ENCODE measurements at regions not wholly inside any gene's neighbourhood (a gene's known extent, or its start where the extent isn't known, plus 50 kb on each side); places are given as distances from the start of the nearest gene placed in this dataset.
A peak's percentile ranks its signal among the peaks of the same experiment; 100 is the strongest.
"Not testable (repeated sequence)": the region's sequence is repeated elsewhere in the genome, so short reads cannot be mapped to it uniquely, and the experiment has no call there.

DNA sequence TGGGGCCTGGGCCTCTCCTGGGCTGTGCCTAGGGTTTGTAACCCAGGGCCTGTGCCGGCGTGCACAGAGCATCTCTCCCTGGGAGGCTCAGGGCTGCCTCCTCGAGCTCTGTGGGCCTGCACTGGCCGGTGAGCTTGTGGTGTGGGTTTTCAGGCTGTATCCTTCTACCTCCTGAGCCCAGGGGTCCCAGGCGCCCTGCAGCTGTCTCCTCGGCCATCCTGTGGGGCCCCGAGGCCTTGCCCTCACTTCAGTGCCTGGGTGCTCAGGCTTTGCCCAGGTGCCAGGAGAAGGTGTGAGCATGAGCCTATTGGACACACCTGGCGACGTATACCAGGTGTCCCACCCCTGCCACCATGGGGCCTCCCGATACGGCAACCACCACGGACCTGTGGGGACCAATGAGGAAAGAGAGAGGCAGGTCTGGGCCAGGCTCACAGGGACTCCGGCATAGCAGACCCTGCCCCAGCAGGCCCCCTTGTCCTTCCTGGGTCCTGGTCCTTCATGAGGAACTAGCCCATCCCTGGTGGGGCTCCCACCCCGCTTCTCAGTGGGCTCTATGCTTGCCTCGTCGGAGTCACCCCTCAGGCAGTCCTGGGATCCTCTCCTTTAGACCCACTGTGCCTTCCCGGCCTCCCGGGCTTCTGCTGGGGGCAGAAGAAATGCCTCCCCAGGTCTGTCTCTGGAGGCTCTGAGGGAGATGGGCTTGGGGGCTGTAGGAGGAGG is 400.2 kb downstream of the TMEM121 start:
- no peak for DNase-seq

DNA sequence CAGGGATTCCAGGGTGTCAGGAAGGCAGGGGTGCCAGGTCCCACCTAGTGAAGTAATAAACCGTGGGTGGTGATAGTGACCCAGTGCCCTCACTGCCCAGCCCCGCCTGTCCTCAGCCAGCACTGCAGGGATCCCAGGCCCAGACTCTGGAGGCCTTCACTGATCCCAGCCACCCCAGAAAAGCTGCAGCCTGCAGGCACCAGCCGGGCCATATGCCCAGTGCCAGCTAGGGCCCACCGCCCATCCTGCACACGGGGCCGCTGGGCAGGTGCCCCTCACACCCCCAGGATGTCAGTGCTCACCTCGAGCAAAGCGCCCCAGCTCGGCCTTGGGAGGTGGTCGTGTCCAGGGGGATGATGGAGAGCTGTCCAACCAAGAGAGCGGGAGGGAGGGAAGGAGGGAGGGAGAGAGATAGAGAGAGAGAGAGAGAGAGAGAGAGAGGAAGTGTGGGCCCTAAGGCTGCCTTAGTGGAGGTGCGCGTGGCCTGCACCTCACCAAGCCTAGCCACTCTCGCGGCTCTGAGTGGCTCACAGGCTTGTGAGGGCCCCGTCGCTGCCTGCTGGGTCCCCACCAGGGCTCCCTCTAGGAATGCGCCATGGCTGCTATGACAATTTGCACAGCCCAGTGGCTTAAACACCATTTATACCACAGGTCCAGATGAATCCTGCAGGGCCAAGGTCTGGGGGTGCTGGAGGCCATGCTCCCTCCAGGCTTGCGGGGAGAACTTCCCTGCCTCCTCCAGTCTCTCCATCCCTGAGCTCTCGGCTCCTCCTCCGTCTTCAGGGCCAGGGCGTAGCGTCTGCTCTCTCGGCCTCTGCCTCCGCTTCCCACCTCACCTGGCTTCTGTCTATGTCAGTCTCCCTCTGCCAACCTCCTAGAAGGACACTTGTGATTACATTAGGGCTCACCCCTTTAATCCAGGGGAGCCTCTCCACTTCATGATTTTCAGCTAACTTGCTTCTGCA is 401.0 kb downstream of the TMEM121 start:
- DNase-seq = no peak

DNA sequence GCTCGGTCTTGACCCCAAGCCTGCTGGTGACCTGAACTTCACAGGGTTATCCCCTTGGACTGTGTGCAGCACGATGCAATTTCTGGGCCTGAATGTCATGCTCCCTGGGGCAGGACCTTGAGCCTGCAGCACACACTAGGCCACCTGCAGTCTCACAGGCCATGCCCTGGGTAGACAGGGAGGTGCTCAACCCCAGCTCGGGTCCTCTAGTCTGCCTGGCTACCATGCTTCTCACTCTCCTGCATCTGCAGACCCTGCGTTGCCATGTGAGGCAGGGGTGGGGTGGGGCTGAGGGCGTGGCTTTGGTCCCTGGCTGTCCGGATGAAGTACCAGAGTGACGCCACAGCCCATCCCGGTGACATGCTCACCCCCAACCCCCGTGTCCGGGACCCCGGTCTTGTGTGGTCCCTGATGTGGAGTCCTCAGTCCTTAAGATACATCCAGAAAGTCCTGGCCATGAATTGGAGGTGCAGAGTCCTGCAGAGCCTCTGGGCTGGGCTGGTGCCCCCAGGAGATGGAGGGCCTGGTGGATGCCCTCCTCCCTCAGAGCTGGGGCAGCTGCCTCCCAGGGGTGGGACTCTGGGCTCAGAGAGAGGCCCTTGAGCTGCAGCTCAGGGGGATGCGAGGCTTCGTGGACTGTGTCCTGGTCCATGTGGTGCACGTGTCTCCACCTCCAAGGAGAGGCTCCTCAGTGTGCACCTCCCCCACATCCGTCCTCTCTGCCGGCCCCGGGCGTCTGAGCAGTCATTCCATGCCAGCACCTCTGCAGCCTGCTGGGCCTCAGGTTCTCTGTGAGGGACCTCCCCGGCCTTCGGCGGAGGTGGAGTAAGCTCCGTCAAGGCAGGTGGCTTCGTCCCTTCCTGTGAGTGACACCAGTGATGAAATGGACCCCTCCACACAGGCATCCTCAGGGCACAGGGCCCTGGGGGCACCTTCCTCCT is 402.1 kb downstream of the TMEM121 start:
- DNase-seq = not testable (repeated sequence)

DNA sequence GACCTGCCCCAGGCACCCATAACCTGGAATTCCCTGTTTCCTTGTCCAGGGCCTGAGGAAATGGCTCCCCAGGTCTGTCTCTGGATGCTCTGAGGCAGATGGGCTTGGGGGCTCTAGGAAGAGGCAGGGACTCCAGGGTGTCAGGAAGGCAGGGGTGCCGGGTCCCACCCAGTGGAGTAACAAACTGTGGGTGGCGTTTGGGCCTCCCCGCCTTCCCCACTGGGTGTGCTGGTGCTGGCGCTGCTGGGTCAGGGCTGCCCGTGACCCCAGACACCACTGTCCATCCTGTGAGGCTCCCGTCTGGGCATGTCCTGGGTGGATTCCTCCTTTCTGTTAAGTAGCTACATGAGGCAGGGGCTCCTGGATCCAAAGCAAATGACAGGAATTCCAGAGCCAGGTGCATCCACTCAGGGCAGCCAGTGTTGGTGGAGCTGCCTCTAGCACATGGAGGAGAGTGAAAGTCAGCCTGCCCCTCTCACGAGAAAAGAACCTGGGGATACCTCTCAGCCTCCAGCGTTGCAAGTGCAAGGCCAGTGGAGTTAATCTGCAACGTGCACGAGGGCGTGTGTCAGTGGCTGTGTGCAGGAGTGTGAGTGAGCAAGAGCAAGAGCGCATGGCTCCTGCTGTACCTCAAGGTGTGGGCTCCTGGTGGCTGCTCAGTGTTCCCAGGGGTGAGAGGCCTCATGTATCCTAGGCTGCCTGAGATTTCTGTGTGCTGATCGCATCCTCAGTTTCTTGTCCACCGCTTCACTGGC is 403.1 kb downstream of the TMEM121 start:
- no peak for DNase-seq

DNA sequence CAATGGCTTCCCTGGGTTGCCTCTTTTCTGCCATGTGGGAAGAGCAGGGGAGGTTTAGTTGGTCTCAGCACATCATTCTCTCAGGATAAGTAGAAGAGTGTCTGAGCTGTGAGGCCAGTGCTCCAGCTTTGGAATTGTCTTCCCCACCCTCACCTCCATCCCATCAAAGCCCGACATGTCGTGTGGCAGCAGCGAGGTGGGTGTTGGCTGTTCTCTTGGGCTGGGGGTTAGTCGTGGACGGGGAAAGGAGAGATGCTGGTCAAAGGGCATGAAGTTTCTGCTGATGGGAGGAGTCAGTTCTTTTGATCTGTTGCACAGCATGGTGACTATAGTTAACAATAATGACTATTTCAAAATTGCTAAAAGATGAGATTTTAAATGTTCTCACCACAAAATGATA is 404.2 kb downstream of the TMEM121 start:
- DNase-seq = no peak

DNA sequence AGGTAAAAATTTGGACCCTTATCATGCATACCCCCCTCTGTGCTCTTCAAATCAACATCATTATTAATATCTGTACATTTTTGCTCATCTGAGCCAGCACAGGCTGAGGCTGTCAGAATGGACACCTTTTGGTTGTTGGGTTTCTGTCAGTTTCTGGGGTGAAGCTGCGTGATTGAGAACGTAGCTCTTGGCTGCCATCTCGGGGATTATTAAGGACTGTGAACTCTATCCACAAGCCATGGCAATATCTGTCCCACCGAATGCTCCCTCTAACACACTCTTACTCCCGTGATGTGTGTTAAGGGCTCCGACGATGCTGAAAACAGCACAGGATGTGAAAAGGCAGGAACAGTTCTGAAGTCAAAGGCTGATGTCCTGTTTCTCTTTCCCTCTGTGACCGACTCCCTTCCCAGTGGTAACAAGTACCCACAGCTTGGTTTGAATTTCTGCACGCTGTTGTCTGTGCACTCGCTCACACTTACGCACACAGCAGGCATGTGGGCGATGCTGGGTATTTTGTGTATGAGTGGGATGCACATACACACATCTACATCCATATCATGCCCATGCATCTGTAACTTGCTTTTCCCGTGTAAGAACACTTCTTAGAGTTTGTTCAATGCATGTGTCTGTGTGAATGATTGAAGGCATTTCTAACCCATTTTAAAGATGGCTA is 405.6 kb downstream of the TMEM121 start:
- DNase-seq = no peak

DNA sequence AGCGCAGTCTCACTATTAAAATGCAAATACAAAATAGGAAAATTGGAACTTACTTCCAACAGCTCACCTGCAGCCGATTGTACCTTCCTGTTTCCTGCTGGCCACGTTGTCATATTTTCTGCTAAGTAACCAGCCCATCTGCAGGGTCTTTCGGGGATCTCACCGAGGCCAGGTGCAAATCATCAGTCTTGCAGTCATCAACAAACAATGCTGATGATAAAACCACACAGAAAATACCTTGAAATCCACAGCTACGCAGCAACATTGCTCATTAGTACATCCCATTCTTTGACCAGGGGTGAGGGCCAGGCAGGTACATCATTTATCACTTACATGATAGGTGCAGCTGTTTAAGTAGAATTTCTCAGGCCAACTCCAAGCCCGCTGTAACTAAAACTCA is 406.9 kb downstream of the TMEM121 start:
- peak; percentile 1 for DNase-seq

DNA sequence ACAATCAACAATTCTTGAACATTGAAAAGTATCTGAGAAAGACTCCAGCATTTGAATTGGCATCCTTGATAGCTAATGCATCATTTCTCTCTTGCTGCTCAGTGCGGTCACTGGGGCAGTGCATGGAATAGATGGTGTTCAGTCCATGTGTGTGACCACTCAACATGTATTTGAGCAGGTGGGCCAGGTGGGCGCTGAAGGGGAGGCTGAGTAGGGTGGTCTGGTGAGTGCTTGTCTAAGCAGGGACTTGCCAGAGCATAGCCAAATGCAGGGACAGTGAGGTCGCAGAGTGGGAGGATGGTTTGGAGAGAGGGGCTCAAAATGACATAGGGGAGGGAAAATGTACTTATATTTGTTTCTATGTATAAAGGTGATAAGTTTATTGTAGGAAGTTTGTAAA is 409.0 kb downstream of the TMEM121 start:
- no peak for DNase-seq

DNA sequence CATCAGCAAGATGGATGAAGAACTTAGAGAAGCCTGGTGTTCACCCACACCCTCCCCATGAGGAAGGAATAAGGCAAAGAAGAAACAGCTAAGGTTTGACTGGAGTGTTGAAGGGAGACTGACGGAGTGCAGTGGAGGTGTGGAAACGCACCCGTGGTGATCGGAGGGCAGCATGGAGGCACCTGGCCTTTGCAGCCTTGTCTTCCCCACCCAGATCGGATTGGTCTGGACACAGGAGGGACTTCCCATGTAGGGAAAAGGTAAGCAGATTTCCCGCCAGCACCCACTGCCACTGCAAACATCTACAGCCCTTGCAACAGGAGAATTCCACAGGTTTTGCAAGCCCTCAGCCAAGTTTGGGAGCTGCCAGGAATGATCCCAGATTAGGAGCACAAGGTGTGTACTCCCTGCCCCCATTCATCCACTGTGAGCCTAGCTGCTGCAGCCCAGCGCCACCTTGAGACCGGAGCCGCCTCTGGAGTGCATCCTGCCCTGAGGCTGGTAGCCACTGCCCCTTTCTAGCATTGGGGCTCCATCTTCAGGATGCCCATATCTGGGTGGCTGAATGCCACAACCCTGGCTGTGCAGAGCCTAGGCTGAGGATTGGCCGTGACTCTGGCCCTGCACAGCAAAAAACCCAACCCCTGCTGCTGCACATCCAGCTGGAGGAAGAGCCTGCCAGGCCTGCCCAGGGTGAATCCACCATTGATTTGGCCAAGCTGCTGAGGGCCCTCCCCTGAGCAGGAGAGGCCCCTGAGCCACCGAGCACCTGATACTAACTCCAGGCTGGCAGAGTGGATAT is 411.1 kb downstream of the TMEM121 start:
- DNase-seq = peak; percentile 20

DNA sequence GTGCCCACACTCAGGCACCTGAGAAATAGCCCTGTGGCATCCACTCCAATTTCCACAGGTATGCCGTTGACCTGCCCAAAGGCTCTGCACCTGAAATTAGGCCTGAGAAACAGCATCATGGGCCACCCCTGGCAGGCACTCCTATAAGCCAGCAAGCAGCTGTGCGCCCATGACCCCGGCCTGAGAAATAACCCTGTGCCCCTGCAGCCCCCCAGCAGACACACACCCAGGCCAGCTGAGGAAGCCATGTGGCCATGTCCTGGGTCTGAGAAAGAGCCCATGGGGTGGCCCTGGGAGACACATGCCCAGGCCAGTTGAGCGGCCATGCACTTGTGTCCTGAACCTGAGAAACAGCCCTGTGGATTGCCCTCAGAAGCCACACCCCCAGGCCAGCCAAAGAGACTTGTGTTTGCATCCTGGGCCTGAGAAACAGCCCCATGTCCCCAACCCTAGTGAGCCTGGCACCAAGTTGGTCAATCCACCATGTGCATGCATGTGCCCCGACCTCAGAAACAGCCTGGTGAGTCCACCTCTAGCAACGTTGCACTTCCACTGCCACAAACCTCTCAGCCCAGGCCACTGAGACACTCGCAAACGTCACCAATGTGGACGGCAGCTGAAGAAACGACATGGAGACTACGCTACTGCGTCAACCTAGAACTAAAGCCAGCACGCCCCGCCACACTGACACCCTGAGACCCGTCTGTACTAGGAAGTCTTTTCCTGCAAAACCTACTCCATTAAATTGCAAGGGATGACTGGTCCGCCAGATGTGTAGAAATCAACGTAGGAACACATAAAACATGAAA is 411.9 kb downstream of the TMEM121 start:
- DNase-seq = peak; percentile 10

DNA sequence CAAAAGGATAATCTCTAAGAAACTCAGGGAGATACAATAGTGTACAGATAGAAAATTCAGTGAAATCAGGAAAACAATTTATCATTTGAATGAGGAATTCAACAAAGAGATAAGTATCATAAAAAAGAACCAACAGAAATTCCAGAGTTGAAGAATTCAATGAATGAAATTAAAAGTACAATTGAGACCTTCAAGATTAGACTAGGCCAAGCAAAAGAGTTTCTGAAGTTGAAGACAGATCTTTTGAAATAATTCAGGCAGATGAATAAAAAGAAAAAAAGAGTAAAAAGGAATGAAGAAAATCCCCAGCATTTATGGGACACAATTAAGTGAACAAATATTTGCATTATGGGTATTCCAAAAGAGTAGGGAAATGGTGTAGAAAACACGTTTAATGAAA is 412.6 kb downstream of the TMEM121 start:
- DNase-seq = no peak

DNA sequence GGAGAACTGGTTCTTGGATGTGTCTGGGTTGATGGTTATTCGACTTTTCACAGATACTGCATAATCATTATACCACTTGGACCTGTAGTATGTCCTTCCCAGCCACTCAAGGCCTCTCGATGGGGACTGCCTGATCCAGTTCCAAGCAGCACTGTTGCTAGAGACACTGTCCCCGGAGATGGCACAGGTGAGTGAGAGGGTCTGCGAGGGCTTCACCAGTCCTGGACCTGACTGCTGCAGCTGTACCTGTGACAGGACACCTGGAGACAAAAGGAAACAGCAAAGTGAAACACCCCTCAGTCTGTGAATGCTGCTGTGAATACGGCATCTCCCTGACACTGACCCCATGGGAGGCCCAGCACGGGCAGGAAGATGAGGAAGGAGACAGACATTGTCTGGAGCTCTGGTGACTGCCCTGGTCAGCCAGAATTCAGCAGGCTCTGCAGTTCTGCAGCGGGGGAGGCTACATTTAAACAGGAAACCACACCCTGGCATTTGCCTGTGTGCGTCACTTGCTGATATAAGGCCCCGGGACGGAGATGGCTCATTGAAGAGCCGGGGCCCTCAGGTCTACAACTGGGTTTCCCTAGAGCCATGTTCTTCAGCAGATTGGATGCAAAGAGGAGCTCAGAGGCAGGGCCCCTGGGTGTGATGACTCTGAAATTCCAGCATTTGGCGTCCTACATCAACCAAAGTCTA is 413.6 kb downstream of the TMEM121 start:
- DNase-seq = peak; percentile 18

DNA sequence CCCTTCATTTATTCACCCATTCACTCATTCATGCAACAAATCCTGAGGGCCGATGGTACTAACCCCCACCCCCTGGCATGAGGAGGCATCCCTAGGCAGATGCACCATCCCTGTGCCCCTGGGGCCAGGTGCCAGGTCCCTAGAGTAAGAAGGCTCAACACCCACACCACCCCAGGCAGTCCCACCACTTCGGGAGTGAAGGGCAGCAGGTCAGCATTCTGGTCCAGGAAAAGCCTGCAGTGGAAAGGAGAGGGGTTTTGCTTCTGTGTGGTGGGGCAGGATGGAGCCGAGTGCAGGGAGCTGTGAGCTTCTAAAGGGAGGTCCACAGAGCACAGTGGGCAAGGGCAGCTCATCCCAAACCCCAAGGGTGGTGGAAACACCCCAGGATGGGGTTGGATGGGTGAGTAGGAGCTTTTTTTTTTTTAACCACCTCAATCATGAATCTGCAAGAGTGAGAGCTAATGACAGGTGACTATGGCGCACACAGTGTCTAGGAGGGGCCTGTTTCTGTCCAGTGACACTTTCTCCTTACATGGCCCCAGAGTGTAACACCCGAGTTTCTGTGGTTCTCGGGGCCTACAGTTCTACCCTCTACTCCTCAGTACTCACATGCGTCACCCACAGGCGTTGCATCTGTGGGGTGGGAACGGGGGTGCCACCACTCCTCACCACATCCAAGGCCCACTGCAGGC is 414.3 kb downstream of the TMEM121 start:
- DNase-seq = peak; percentile 15

DNA sequence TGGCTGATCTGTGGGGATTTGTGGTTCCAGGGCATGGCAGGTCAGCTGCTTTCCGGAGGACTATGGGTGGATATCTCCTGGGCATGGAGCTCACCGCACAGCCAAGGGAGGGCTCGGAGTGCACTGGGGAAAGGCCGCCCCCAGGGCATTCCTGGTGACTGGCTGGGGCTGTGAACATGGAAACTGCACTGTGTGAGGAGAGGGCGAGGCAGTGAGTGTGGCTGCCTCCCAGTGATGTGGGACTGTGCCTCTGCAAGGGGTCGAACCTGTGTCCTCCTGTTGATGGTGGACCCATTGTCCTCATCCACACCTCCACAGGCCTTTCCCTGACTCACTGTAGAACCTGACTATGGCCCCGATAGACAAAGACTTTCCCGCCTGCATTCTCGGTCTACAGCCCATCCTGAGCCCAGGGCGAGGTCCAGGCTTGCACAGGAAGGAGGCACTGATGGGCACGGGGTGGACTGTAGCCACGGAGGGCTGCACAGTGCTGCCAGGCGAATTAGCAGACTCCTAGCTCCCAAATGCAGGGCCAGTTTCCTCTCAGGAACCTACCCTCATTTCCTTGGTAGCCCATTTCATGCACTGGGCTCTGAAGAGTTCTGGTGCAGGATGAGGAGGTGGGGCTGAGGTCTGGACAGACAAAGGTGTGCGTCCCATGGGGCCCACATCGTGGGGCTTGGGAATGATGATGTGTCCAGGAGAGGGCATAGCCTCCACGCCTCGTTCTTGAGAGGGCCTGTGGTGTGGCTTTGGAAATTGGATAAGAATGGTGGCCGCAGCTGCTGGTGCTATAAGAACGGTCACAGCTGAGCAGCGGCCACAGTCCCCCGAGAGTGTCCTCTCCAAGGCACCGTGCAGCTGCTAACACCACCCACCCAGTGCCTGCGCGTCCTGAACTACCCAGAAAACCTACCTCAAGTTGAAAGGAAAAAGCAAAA is 415.1 kb downstream of the TMEM121 start:
- DNase-seq = peak; percentile 13

DNA sequence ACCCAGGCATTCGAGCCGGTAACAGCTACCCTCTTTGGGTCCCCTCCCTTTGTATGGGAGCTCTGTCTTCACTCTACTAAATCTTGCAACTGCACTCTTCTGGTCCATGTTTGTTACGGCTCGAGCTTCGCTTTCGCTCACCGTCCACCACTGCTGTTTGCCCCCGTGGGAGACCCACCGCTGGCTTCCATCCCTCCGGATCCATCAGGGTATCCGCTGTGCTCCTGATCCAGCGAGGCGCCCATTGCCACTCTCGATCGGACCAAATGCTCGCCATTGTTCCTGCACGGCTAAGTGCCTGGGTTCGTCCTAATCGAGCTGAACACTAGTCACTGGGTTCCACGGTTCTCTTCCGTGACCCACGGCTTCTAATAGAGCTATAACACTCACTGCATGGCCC is 416.3 kb downstream of the TMEM121 start:
- DNase-seq = not testable (repeated sequence)

DNA sequence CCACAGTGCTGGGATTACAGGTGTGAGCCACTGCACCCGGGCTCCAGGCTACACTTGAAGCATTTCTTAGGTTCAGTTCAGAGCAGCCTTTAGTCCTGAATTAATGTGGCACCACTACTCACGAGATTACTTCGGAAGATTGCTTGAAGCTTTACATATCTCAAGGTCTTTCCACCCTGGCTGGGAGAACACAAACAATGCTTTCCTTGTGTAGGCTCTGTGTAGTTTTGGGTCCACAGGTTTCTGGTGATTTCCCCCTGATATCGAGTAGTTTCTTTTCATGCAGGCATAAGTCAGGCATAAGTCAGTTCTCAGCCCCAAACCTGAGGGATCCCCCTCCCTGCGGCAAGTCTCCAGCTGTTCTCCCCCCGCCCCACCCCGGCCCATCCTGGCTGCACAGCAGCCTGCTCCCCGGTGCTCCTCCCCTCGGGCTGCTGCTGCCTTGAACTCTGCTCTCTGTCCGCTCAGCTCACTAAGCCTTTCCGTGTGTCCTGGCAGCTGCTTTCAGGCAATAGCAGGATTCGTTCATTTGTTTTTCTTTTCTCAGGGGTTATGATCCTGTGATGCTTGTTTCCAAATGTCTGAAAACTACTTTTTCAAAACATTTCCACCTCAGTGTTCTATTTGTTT is 417.7 kb downstream of the TMEM121 start:
- peak; percentile 8 for DNase-seq

All from stimulated activated CD8-positive, alpha-beta memory T cell treated with anti-CD3 and anti-CD28 coated beads, Interleukin-4, amount 100 ng/mL, for 48 hours (primary cell).